HG03460 (cell line): ENCODE measurements at regions not wholly inside any gene's neighbourhood (a gene's known extent, or its start where the extent isn't known, plus 50 kb on each side); places are given as distances from the start of the nearest gene placed in this dataset.
"Not testable (repeated sequence)": the region's sequence is repeated elsewhere in the genome, so short reads cannot be mapped to it uniquely, and the experiment has no call there.

Source experiments
- ATAC-seq: cut with Tn5 transposase; IDR thresholded peaks from one replicate; pipeline ENCODE4 v1.9.1; 2021; ENCODE audit not compliant: unreplicated experiment

DNA sequence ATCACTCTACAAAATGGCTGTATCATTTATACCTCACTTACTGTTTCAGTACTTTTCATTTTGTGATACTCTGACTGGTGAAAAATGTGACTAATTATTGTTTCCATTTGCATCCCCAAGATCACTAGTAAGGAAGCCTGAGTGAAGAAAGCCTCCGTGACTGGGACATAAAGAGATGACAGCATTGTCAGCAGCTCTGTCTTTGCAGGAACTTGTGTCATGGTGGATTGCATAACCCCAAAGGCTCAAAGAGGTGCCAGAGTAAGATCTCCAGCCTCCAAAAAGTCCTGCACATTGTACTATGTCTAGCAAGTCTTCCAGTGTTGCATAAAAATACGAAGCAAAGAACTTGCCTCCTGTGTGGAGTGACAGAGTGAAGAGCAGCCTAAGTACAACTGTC, 187.5 kb upstream of the CRIM1 start:
- ATAC-seq = no peak

GRCh38 chr2:36165132-36165531, 190.4 kb upstream of the CRIM1 start:
- peak; percentile 74 for ATAC-seq

- ATAC-seq = peak; percentile 69
Measured at GRCh38 chr2:36163520-36164254, 191.9 kb upstream of the CRIM1 start.

- not testable (repeated sequence) for ATAC-seq
Measured at GRCh38 chr2:36157093-36157492, 198.5 kb upstream of the CRIM1 start.

DNA sequence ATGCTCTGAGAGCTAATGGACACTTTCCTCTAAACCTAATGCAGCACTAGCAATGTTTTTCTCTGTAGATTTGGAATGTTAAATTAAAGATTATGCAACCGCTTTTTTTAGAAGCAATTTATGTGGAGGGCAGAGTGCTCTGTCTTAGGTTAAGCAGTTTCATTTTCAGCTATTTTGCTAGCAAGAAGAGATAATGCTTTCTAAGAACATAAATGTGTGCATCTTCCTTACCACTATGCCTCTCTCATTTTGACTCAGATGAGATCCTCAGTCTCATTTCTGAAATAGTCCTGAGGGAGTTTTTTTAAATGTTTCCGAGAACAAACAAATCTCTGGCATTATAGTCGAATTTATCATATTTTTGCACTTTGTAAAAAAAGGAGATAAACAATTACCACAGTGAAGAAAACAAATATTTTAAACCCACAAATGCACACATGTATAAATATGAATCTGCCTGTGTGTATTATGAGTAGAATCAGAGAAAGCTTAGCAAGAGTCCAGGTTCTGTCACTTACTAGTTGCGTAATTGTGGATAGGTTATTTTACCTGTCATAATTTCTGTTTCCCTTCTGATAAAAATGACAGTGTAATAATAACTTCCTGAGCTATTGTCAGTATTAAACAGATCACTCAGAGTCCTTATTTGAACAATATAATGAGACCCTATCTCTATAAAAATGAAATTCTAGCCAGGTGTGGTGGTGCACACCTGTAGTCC, 207.7 kb upstream of the CRIM1 start:
- ATAC-seq = peak; percentile 92

DNA sequence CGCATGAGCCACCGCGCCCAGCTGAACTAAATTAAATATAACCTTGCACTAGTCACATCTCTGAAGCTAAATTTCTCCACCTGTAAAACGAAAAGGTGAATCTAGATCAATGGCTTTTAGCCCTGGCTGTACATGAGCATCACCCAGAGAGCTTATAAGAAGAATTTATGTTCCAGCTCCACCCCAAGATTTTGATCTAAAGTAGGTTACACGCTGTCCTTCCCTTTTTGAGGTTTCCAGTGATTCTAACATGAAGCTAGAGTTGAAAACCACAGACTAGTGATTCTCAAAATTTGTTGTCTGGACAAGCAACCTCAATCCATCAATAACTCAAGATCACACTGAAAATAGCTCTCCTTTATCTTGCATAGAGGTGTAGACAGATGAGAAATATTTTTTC, 208.8 kb upstream of the CRIM1 start:
- ATAC-seq = no peak

- ATAC-seq = no peak
Measured at GRCh38 chr2:36140391-36140790, 215.2 kb upstream of the CRIM1 start.

GRCh38 chr2:36137612-36138011, 218.0 kb upstream of the CRIM1 start:
- no peak for ATAC-seq

DNA sequence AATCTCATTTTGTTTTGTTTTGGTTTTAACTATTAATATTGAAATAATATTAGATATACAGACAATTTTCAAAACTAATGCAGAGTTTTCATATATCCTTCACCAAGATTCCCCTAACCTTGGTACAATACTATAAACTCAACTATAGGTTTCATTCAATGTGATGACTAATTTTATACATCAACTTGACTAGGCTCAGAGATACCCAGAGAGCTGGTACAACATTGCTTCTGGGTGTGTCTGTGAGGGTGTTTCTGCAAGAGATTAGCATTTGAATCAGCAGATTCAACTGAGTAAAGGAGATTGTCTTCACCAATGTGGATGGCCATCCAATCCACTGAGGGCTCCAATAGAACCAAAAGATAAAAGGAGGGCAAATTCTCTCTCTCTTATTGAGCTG, 221.3 kb upstream of the CRIM1 start:
- no peak for ATAC-seq

GRCh38 chr2:36128359-36128758, 227.2 kb upstream of the CRIM1 start:
- ATAC-seq = no peak

GRCh38 chr2:36125702-36126101, 229.9 kb upstream of the CRIM1 start:
- ATAC-seq = no peak

DNA sequence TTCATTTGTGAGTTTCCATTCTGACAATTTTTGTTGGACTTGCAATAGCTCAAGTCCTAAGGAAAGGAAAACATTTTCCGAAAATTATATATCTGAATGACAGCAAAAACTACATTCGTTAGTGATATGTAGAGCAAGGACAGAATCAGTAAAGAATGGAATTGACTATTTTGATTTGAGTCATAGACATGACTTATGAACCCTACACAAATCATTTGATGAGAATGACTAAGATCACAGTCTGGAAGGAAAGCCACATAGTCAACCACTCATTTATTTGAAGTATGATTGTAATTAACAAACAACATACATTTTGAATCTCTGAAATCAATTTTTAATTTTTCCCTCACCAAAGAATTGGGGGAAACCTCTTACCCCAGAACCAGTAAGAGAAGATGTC, 231.6 kb upstream of the CRIM1 start:
- ATAC-seq = no peak

GRCh38 chr2:36097022-36097421, 258.6 kb upstream of the CRIM1 start:
- no peak for ATAC-seq

DNA sequence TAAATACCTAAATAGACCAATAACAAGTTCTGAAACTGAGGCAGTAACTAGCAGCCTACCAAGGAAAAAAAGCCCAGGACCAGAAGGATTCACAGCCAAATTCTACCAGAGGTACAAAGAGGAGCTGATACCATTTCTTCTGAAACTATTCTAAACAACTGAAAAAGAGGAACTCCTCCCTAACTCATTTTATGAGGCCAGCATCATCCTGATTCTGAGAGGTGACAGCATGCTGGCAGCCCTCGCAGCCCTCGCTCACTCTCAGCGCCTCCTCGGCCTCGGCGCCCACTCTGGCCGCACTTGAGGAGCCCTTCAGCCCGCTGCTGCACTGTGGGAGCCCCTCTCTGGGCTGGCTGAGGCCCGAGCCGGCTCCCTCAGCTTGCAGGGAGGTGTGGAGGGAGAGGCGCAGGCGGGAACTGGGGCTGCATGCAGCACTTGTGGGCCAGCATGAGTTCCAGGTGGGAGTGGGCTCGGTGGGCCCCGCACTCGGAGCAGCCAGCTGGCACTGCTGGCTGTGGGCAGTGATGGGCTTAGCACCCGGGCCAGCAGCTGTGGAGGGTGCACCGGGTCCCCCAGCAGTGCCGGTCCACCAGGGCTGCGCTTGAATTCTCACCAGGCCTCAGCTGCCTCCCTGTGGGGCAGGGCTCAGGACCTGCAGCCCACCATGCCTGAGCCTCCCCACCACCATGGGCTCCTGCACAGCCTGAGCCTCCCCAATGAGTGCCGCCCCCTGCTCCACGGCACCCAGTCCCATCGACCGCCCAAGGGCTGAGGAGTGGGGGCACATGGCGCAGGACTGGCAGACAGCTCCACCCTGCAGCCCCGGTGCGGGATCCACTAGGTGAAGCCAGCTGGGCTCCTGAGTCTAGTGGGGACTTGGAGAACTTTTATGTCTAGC, 263.5 kb upstream of the CRIM1 start:
- ATAC-seq = not testable (repeated sequence)

GRCh38 chr2:36088716-36089328, 266.8 kb upstream of the CRIM1 start:
- no peak for ATAC-seq

- no peak for ATAC-seq
Measured at GRCh38 chr2:36087344-36087743, 268.2 kb upstream of the CRIM1 start.

DNA sequence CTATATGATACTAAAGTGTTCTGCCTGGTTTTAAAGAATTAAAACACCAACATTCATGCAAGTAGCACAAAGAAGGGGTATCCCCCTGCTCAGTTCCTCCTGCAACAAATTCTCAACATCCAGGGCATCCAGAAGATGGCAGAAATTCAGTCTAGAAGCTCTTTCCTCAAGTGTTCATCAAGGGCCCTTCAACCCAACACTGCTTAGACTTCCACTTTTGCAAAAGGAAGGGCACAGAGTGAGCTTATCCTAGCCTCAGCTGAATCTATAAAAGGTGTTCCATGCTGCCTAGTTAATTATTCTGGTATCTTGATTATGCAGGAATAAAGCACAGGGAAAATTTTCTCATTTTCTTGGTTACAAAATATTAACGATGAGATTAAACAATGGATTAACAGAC, 275.8 kb upstream of the CRIM1 start:
- ATAC-seq = no peak

DNA sequence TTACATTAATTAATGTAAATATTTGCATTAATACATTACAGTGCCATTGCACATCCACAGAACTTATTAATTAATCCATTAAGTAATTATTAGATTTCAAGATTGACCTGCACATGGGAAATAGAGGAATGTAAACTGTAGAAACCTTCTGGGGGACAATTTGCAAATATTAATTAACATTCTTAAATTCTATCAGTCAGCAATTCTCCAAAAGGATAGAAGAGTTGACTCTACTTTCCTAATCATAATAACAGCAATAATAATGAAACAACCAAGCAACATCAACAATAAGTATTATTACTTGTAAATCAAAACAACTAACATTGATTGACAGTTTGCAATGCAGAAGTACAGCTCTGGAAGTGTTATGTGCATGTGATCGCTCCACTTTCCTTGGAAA, 281.6 kb upstream of the CRIM1 start:
- ATAC-seq = no peak

GRCh38 chr2:36071698-36072097, 283.9 kb upstream of the CRIM1 start:
- no peak for ATAC-seq

DNA sequence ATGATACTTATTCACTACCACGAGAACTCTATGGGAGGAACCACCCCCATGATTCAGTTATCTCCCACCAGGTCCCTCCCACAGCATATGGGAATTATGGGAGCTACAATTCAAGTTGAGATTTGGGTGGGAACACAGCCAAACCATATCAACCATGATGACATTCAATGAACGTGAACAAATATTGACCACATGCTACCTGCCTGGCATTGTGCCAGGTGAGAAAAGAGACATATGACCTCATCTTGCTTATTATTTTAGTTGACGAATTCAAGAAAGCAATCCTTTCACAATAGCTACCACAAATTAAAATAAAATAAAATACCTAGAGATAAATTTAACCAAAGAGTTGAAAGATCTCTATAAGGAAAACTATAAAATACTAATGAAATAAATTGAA, 286.5 kb upstream of the CRIM1 start:
- ATAC-seq = no peak

GRCh38 chr2:36068086-36068485, 287.5 kb upstream of the CRIM1 start:
- no peak for ATAC-seq
